ENCODE measurements at regions not wholly inside any gene's neighbourhood (a gene's known extent, or its start where the extent isn't known, plus 50 kb on each side); places are given as distances from the start of the nearest gene placed in this dataset.
"Not testable (repeated sequence)": the region's sequence is repeated elsewhere in the genome, so short reads cannot be mapped to it uniquely, and the experiment has no call there.

DNA sequence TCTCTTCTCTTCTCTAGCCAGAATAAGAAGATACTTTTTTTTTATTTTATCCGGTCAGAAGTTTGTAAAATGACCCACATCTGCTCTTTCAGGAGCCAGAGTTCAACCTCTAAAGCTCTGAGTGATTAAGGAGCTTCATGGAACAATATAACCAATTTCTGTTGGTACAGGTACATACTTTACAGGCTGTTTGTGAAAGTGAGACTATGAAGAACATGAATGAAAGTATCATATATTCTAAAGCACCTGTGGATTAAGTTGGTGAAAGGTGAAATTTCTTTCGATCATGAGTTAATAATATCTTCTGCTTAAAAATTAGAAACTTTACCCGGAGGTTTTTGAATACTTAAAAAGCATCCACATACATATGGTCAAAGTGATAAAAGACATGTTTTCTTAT, 65.2 kb downstream of the DMRT2 start:
- DNase-seq = no peak

DNA sequence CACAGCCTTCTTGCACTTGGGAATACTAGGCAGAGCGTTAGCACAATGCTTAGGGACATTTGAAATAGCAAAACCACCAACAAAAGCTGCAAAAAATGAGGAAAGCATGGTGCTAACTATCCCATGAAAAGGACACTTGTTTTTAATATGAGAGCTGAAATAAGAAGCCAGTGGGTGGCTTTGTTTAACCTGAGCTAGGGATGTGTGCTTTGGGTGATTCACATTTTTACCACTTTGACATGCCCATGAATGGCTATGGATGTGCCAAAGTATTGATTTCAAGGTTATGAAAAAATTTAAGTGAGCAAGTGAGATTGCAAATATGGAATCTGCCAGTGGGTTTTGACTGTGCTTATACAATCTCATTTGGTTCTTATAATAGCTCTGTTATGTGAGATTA, 67.3 kb downstream of the DMRT2 start:
- no peak for DNase-seq

DNA sequence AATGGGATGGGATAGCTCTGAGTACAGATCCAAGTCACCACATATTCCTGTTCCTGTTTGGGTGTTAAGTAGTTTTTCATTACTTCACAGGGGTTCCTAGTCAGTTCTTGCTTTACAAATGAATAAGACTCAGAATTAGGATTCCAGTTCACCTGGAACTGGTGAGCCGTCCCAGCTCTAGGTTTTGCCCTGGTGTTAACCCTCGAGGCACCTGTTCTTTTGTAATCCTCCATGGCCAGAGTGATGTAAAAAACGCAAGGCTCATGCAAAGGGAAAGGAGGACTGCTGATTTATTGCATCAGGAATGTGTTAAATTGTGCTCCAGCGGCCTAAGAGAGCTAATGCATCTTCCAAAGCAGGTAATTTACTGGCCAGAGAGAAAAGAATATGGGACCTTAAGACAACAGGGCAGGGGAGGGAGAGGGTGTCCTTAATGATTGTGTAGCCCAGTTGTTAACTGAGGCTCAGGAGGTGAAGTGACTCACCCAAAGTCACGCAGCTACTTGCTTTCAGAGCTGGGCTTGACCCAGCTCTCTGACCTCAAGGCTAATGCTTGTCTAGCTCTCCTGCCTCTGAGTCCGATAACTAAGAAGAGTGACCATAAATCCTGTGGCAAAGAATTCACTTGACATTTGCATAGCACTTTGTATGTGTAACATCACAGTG, 70.5 kb downstream of the DMRT2 start:
- no peak for DNase-seq

DNA sequence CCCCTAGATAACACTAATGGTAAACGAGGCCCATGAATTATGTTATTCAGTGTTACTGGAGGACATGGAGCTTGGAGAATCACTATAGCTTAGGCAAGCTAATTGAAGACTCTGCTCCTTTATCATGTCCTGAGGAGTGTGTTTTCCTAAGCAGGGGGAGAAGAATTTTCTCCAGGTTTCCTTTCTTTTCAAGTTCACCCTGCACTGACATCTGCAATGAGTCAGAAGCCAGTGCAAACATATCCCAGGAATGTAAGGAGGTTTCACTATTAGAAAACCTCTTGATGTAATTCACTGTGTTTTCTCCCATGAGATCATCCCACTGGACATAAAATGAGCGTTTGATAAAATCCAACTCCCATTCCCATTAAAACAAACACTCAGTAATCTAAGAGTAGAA, 75.6 kb downstream of the DMRT2 start:
- DNase-seq = no peak

DNA sequence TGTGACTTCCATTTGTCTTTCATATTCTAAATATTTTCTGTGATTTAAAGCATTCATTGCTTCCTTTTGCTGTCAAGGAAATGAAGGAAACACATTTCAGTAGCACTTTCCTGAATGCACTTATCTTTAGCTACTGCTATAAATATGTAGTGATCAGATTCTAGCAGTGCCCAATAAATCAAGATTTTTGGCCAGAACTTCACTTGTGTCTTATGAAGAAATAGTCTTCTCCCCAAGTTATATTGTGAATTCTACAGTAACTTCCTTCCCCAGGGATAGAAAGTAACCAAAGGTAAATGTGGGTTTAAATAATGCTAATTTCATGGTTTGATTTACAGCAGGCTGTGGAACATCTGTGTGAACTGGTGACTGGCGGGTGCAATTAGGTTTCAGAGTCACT, 77.9 kb downstream of the DMRT2 start:
- DNase-seq = no peak

DNA sequence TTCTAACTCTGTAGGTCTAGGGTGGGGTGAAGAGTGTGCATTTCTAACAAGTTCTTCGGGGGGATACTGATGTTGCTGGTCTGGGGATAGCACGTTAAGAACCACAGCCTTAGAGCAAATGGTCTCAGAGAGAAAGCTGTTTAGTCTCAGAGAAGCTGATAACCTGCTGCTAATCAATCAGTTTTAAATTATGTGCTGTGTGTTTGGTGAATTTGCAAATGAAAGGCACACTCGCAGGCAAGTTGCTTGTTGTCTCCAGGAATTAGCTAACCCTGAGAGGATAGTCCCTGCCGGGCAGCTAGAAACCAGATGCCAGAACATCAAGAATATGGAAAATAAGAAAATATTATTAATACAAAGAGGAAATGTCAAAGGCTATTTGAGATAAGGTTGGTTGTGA, 79.2 kb downstream of the DMRT2 start:
- DNase-seq = no peak

DNA sequence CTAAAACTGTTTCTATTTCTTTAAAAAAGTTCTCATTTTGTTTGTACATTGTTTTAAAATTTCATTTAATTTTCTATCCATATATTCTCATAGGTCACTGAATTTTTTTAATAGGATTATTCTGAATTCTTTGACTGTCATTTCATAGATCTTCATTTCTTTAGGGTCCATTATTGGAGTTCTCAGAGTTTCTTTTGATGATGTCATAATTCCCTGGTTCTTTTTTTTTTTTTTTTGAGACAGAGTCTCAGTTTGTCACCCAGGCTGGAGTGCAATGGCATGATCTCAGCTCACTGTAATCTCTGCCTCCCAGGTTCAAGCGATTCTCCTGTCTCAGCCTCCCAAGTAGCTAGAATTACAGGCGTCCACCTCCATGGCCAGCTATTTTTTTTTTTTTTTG, 89.9 kb downstream of the DMRT2 start:
- no peak for DNase-seq

DNA sequence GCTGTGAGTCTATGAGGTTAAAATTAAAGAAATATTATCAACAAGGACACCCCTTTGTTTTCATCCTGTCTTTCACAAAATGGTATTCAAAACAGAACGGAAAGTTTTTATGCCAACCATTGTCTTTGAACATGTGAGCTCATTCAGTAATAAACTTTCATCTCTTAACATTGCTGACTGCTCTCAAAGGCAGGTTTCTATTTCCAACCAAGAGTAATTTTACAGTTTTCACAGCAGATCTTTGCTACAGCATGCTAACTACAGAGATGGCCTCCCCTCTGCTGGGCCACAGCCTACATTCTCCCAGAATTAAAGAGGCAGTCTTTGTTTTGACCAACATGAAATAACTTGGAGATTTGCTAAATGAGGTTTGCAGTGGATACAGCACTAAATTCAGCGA, 101.5 kb downstream of the DMRT2 start:
- DNase-seq = no peak

DNA sequence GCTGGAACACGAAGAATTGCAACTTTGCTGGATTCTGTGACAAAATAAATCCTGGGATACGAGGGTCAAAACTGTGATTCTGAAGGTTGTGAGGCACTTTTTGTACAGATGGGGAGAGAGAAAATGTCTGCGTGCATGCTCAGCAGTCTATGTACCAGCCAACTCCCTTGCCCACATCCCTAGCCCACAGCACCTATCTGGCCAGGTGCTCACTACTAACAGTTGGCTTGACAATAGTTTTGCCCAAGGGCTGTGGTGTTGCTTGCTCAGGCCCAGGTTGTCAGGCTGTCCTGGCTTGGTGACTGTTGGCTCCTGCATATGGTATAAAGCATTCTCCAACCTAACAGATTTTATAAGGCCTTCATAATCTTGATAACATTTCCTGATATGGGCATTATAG, 102.0 kb downstream of the DMRT2 start:
- no peak for DNase-seq

DNA sequence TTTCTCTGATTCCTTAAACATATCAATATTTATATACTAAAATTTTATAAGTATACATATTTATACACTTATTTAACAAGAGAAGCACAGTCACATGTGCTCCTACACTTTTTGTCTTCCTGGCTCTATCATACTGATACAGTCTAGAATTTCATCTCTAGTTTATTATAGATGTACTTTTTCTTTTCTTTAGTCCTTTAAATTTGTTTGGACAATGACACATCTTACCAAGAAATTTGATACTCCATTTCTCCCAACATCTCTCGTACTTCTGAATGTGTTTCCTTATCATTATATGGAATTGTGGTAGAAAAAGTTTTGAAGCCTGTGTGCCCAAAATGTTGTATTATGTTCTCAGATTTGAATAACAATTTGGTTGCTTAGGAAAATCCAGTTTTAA, 104.6 kb downstream of the DMRT2 start:
- DNase-seq = no peak

DNA sequence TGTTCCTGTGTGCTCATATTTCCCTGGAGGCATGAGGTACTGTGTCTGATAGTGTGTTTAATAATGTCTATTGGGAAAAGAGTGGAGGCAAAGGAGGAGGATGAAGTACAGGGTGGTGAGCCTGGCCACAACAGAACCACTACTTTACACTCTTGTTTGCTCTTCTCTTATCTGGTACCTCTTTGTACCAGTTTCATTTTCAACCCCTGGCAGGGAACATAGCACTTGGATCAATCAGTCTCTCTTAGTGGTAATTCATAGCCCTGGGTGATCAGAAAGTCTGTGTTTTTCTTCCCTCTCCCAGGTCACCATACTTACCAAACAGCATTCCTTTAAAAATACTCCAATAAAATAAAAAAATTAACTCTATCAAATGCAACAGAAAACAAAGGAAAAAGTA, 105.4 kb downstream of the DMRT2 start:
- DNase-seq = no peak

DNA sequence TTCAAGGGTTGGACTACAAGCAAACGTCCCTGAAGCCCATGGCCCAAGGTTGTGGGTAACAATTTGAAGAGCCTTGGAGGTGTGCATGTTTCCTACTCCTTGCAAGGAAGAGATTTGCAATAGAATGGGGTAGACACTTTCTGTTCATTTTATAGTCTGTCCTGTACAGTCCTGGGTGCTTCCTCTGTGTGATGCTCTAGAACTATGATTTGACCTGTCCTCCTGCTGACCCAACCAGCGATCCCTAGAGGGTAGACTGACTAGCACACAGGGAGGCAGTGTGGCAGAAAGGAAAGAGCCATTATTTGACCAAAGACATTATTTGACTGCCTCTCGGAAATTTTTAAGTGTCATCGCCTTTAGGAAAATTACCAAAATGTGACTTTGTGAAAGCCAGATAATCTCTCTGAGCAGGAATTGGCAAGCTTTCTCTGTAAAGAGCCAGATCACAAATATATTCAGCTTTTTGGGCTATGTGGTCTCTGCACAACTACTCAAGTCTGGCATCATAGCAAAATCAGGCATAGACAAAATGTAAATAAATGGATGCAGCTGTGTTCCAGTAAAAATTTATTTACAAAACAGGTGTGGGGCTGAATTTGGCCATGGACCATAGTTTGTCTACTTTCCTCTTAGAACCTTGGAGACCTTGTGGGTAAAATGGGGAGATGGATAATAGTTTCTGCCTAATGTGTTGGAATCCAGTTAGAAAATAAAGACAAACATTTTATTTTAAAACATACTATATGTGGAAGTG, 106.8 kb downstream of the DMRT2 start:
- DNase-seq = no peak

DNA sequence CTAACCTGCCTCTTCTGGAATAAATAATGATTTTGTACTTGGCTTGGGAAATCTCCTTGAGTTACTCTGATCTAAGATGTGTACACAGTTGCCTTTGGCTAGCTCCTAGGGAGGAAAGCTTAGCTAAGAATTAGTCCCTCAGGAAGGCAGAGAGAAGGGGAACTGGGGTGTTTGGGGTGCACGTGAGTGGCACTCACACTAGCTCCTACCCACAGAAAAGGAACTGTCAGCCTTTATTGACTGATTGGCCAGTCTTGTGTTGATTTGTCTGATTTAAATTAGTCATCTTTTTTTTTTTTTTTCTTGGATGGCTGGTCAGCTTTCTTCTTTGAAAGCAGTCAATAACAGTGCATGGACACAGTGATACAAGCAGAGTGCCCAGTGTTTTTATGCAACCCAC, 107.7 kb downstream of the DMRT2 start:
- no peak for DNase-seq

DNA sequence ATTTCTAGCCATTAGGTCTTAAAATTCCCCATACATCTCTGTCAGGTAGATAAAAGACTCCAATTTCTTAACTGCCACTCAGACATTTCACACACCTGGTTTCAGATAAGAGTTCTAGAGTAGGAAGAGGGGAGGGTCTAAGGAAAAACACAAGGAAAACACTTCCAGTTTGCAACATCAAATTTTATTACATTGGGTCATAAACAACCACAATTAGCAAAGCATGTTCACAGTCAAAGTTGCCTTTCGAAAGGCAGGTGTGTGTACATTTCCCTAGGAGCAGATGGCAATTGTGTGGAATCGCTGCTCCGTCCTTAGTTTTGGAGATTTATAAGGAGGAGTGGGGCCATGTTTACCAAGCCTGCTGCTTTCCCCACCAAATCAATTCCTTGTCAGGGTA, 120.8 kb downstream of the DMRT2 start:
- DNase-seq = no peak

DNA sequence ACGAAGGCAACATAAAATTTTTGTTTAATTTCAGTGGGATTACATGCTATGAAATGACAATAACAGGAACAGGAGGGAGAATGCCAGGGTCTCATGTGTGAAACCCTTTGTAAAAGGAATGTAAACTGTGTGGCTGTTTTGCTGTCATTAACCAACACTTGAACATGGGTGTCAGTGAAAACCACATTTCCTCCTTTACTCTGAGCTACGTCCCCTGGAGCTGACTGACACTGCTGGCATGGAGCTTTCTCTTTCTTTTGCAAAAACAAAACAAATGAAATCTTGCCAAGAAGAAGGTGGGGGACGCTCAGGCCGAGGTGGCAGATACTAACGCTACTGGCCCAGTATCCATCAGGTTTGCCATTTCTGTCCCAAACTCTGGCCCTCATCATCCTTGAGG, 121.4 kb downstream of the DMRT2 start:
- DNase-seq = no peak

DNA sequence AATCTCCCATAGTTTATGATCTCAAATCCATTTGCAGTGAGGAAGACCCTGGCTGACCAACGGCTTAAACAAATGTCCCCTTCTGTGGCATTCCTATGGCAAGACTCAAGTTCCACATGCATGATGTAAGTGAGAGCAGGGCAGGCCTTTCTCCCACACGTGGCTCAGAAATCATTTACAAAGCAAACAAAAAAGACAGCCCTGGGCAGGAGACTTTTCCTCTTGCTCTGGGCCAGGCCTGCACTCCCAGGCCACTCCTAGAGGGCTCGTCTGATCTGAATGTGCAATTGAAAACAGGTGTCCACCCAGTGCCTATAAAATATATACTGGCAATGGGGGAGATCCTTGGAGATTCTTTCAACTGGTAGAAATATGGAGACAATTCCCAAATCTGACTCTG, 123.1 kb downstream of the DMRT2 start:
- no peak for DNase-seq

DNA sequence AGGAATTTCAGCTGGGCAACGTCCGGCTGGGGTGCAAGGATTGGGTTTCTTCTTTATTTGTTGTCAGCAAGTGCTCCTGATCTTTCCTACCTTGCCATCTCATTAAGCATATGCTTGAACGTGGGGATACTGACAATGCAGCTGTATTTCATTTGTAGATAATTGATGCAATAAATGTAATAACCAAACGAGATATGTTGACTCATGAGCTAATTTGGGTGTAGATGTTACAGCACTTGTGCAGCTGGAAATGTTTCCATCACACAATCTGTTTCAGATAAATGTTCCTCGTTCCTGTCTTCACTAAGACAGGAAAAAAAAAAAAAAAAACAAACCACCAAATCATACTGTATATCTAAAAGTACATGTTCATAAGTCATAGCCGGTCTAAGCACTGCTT, 123.8 kb downstream of the DMRT2 start:
- DNase-seq = no peak

DNA sequence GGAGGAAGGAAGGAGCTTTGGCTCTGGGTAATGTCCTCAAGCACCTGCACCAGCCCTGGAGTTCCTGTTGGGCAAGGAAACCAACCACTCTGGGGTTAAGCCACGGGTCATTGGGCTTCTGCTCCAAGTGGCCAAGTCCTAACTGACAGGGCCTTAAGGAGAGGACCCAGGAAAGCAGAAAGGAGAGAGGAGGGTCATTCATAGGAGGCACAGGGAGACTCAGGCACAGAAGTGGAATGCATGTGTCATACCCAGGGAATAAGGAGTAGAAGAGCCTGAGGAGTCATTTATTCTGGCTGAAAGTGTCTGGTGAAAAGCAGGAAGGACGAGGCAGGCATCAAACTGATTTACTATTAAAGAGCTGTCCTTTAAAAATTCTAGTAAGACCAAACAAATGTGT, 129.2 kb downstream of the DMRT2 start:
- no peak for DNase-seq

DNA sequence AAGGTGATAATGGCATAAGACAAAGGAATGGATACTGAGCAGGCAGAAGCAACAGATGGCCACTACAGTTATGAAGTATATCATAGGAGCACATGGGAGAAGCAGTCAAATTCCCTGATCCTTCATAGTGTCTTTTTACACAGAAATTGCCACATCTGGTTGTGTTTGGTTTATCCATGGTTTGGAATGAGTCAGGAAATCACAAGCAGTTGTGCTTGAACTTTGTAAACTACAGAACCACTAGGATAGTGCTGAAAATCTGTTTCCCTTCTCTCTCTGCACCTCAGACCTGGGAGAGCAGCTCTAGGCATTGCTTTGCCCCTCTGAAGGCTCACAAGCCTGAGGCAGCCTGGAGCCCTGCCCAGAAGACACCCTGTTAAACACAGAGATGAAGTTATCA, 134.0 kb downstream of the DMRT2 start:
- DNase-seq = no peak

DNA sequence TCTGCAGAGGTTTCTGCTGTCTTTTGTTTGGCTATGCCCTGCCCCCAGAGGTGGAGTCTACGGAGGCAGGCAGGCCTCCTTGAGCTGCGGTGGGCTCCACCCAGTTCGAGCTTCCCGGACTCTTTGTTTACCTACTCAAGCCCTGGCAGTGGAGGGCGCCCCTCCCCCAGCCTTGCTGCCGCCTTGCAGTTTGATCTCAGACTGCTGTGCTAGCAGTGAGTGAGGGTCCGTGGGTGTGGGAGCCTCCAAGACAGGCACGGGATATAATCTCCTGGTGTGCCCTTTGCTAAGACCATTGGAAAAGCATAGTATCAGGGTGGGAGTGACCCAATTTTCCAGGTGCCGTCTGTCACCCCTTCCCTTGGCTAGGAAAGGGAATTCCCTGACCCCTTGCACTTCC, 137.0 kb downstream of the DMRT2 start:
- not testable (repeated sequence) for DNase-seq

DNA sequence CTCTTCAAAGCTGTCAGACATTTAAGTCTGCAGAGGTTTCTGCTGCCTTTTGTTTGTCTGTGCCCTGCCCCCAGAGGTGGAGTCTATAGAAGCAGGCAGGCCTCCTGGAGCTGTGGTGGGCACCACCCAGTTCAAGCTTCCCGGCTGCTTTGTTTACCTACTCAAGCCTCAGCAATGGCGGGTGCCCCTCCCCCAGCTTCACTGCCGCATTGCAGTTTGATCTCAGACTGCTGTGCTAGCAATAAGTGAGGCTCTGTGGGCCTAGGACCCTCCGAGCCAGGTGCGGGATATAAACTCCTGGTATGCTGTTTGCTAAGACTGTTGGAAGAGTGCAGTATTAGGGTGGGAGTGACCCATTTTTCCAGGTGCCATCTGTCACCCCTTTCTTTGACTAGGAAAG, 145.5 kb downstream of the DMRT2 start:
- DNase-seq = not testable (repeated sequence)

DNA sequence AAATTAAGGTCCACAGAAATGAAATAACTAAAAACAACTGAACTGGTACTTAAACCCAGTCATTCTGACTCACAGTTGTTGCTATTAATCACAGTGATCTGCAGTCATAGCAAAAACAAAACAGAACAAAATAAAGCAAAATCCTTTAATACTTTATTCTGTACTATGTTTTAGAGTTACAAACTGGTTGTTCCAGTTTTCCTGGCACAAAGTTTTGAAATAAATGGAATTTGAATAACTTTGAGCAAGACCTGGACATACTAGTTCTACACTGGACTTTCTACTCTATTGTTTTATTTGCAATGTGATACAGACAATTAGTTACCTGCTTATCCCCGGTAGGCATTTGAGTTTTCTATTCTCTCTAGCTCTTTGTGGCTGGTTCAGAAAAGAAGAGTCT, 147.9 kb downstream of the DMRT2 start:
- DNase-seq = no peak

DNA sequence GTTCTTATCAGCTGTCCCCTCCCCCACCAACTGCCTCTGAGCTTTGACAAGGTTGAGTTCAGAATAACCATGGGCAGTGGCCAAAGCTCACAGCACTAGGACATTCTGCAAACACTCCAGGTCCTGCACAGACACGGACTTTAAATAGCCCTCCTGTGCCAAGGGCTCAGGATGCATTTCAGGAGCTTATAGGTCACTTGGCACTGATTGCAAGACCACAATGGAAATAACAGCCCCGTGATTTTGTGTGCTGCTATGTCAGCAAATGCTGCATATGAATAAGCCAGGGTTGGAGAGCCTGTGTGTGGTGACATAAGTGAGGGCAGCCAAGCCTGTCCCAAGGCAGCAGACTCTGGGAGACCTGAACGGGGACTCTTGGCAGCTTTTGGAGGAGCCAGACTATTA, 150.7 kb downstream of the DMRT2 start:
- no peak for DNase-seq

DNA sequence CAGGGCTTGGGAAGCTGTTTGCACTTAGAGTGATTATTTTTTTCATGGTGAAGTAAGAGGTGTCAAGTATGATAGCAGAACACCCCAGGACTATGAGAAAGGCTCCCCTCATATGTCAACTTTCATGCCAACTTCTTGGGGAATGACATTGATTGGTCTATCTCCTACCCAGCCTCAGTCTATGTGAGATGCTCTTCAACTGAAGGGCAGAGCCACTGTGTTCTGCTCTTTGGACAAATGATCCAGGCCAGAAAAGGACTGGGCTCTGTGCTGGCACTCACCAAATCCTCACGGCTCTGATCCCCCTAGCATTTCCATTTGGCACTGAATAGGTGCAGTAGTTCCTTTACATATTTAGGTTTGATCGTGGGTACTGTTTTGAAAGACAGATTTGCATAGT, 151.1 kb downstream of the DMRT2 start:
- no peak for DNase-seq

DNA sequence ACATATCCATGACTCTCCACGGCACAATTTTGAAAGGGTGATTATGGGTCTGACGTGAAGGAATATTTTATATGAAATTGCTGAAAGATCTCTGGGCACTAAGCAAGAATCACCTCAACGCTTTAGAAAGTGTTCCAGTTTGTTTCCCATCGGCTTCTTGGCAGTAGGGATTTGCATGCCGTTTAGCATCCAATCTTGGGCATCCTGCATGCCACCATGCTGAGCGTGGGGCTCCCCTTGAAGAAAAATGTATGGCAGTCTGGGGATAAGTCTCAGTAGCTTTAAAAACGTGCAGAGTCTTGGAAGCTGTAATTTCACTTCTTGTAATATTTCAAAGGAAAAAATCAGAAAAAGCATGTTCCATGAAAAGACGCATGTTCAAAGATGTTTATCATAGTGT, 151.7 kb downstream of the DMRT2 start:
- DNase-seq = no peak

Measured in NCI-H1694 (cell line).